NCI-H146 treated with DMSO at 0.1 percent for 48 hours (cell line): ENCODE measurements at regions not wholly inside any gene's neighbourhood (a gene's known extent, or its start where the extent isn't known, plus 50 kb on each side); places are given as distances from the start of the nearest gene placed in this dataset.

ENCODE experiments used
- DNase-seq: peaks from one replicate; lab custom pipeline; 2025; ENCODE audit not compliant: unreplicated experiment; lab: John Stamatoyannopoulos, UW

DNA sequence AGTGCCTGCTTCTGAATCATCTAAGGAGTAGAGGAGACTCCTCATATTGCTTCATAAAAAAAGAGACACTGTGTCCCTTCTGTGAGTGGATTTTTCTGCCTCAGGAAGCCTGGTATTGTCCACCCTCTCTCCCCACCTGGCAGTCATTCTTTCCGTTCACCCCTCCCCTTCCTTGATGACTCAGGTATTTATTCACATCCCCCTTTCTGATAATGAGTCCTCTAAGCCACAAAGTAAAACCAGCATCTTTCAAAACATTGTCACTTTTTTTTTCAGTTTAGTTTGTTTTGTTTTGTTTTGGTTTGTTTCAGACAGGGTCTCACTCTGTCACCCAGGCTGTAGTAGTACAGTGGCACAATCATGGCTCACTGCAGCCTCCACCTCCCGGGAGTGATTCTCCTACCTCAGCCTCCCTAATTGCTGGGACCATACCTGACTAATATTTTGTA, 65.2 kb upstream of the UBE2E1 start:
- peak; percentile 9 for DNase-seq

DNA sequence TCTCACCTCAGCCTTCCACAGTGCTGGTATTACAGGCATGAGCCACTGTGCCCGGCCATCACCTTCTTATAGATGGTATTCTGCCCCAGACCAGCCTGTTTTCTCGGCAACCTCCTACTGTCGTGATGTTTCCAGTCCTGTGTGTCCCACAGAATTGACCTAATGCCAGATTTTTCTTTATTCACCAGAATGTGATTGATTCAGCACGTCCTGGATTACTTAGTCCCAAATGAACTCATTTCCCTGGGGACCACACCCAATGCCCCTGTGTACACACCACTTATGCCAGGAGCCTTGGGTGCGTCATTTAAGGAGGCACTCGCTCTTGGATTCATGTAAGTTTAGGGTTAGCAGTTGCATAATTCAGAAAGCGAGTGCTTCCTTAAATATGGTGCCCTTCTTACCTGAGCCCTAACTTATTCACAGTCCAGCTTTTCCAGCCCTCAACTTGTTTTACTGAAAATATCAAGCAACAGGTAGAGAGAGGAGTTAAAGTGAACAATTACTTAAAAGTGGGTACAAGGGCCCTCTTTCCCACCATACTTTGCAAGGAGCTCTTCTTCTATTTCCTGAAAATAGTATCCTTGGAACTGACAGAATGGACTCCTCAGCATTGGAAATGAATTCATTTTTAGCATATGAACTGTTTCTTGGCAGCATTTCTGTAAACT, 64.6 kb upstream of the UBE2E1 start:
- DNase-seq = no peak

DNA sequence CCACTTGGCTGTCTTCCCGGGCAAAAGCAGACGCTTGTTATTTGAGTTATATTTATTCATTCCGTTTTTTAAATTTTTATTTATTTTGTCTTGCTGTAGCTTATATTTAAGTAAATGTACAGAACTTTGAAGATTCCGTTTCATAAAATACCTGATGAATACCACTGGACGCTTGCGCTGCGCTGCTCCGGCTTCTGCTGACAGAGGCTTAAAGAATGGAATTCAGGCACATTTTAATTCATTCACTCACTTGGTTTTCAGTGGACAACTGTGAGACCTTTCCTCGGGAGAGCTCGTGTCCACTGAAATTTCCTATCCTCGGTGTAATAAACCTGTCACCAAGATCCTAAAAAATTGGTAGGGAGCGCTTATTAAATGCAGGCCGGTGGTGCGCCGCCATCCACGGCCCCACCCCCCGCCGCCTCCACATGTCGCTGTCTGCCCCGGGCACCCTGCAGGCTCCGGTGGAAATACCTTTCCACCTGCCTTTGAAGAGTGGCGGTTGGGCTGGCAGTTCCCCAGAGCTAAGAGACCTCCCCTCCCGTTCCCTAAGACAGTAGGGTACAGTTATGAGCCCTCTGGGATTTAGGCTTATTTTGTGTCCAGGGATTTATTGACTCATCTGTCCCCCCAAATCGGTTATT, 62.5 kb upstream of the UBE2E1 start:
- no peak for DNase-seq

DNA sequence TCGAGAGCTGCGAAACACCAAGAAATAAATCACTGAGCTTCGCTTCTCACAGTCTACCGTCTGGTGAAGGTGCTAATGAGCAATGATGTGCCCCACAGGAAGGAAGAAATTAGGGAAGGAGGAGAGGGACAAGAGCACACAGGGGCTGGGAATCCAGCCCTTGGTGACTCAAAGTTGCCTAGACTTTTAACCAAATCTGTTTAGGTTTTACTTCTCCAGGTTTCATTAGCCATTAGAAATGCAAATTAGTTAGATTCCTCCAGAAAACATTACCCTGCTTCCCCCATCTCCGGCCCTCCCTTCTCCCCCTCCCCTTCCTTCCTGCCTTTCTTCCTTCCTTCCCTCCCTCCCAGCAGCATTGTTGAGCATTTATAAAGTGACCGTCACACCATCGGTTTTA, 59.3 kb upstream of the UBE2E1 start:
- no peak for DNase-seq

DNA sequence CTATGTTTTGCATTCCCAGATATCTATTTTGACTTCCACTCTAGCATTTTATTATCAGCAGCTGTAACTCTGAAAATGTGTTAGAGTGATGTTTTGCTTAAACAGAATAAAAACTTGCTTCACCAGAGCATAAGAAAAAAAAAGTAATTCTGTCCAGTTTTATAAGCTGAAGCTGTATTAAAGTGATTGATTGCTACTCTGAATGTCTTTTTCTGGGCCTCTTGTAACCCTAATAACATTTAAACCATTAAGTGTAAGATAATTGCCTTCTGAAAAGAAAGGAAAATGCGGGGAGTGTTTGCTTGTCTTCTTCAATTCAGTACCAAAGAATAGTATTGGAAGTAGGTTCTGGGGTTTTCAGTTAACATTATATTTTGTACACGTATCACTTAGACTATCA, 57.9 kb upstream of the UBE2E1 start:
- peak; percentile 30 for DNase-seq

DNA sequence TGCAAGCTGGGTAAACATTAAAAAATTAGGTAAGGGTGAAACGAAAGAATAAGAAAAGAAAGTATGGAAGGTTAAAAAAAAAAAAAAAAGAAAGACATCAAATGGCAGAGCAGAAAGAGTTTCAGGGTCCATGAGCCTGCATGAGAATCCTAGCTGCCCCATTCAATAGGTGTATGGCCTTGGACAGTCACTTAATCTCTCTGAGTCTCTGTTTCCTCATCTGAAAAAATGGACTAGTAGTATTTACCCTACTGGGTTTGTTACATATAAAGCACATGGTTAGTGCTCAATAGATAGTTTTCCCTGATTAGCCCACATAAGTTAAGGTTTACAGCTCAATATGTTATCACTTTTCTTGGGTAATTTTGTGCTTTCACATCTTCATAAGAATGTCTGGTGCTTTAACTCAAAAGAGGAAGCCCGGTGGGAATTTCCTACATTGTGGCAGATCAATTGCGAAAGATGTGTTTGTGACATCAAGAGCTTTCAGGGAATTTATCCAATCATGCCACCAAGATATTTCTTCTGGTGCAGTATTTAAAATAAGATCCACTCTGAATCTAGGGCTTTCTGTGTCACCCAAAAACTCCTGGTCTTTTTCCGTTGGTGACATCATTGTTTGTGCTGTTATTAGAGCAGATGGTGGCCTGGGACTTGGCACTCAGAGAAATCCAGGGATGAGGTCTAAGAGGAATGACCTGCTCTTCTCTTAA, 57.2 kb upstream of the UBE2E1 start:
- DNase-seq = no peak

DNA sequence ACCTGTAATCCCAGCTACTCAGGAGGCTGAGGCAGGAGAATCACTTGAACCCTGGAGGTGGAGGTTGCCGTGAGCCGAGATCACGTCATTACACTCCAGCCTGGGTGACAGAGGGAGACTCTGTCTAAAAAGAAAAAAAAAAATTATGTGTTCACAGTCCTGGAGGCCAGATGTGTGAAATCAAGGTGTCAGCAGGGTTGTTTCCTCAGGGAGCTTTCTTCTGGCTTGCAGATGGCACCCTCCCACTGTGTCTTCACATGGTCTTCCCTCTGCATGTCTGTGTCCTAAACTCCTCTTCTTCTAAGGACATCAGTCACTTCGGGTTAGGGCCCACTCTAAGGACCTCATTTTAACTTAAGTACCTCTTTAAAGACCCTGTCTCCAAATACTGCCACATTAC, 56.1 kb upstream of the UBE2E1 start:
- DNase-seq = no peak

DNA sequence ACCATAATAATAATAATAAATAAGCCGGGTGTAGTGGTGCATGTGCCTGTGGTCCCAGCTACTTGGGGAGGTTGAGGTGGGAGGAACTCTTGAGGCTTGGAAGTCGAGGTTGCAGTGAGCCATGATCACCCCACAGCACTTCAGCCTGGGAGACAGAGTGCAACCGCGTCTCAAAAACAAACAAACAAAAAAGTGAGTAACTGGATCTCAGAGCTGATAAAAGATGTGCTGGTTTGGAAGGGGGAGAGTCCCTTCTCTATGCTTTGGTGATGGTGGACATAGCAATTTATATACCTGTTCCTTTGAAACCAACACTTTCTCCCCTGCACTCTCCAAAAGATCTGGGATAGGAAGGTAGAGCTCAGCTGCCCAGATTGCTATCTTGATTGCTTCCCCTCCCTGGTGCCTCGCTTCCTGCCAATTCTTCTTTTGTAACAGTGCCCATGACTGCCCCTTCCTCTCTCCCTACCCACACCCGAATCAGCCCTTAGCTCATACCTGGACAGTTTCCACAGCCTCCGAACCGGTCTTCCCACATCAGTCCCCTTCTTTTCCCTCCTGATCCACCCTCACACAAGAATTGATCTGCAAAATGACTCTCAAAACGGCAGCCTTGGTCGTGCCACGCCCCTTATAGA, 55.1 kb upstream of the UBE2E1 start:
- DNase-seq = no peak

DNA sequence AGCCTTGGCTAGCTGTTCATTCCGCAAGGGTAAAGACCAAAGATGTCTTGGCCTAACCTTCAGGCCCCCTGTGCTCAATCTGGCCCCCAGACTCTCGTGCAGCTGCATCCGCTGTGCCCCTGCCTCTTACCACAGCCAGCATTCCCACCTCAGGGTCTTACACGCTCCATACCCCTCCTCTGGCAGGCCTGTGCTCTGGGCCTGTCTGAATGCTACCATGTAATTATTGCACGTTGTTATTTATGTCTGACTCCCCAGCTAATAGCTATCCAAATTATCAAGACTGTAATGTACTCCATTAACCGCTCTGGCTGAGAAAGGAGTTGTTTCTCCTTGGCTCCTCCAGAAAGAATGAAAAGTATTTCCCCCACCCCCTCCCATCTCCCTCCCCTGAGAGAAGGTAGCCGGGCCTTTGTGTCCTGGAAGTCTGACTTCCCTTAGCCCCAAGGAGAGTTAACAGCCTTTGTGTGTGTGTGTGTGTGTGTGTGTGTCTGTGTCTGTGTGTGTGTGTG, 54.5 kb upstream of the UBE2E1 start:
- no peak for DNase-seq

DNA sequence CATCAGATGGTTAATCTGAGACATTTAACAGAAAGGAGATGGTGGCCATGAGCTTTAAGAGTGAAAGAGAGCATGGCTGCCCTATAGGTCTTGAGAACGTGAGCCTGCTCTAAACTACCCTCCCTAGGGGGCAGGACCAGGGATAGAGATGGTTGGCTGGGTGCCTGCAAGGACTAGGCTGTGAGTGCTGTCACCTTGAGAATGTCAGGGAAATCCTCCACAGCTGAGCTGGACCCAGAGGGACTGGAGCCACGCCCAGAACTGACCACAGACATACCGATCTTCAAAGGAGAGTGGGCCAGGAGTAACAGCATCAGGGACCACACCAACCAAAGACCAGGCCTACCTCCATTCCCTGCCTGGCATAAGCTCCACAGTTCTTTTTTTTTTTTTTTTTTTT, 53.6 kb upstream of the UBE2E1 start:
- DNase-seq = no peak

DNA sequence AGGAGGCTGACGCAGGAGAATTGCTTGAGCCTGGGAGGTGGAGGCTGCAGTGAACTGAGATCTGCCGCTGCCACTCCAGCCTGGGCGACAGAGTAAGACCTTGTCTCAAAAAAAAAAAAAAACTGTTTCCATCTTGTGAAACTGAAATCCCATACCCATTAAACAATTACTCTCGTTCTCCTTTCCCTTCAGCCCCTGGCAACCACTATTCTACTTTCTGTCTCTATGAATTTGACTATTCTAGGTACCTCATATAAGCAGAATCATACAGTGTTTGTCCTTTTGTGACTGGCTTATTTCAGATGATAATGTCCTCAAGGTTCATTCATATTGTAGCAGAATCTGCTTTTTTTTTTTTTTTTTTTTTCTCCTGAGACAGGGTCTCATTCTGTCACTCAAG, 51.5 kb upstream of the UBE2E1 start:
- DNase-seq = no peak
